HCT116 (cell line): ENCODE measurements at regions not wholly inside any gene's neighbourhood (a gene's known extent, or its start where the extent isn't known, plus 50 kb on each side); places are given as distances from the start of the nearest gene placed in this dataset.

Experiments used
- ATAC-seq: fragments of 200-7000 bp; cut with Tn5 transposase; 2 replicates; pipeline ENCODE4 v1.9.1; 2020; ENCODE audit warnings: mild to moderate bottlenecking, moderate library complexity
- BruUV-seq: library from RNA; stranded (reverse); fragments of 400-500 nt; replicated peaks from 2 replicates; lab custom pipeline; 2021; lab: Mats Ljungman, UMichigan
- CTCF ChIA-PET: fragments of 300-600 bp; sonication (Branson Sonifier 250); formaldehyde crosslinking; loops from one replicate; lab custom pipeline; 2021; ENCODE audit warnings: antibody characterized with exemption; lab: Charles Lee
- POLR2A ChIA-PET: fragments of 300-600, 350-600 bp; sonication (Branson Sonifier 250); formaldehyde crosslinking; loops from one replicate; lab custom pipeline; 2021; ENCODE audit warnings: antibody characterized with exemption; lab: Charles Lee
- RAD21 ChIA-PET, 2 experiments: fragments of 300-600 bp; sonication (Branson Sonifier 250); formaldehyde crosslinking; loops; one replicate each; lab custom pipeline; 2023; ENCODE audit warnings: low total read pairs in 2 of 2; ENCODE audit not compliant: uncharacterized antibody in 2 of 2, unreplicated experiment in 2 of 2, low non-redundant PET in 1 of 2; lab: Charles Lee
- DNase-seq: peaks from one replicate; pipeline ENCODE4 v3.0.0-alpha.2; 2010; ENCODE audit warnings: low read depth, low spot score
- H2AFZ ChIP-seq: fragments of 200-600 bp; shearing (Covaris generic), sonication (generic); 2 replicates; pipeline ENCODE4 v1.6.1; 2017; ENCODE audit warnings: low read depth, mixed run types, mixed read lengths, antibody characterized with exemption, low read length; ENCODE audit not compliant: poor library complexity, severe bottlenecking
- H3K27ac ChIP-seq: 2 replicates; pipeline ENCODE4 v1.5.1; 2012; ENCODE audit warnings: low read depth, low read length
- H3K27me3 ChIP-seq: fragments of 200-600 bp; sonication (generic); 2 replicates; pipeline ENCODE4 v1.6.1; 2016; ENCODE audit warnings: mixed run types, low read length, mixed read lengths; ENCODE audit not compliant: insufficient read depth
- H3K36me3 ChIP-seq, 2 experiments: fragments of 200-500 bp in 1 of 2; fragments of 200-600 bp in 1 of 2; sonication (Bioruptor generic) in 1 of 2; sonication (generic) in 1 of 2; 2 replicates each; pipeline versions ENCODE4 v1.5.1 to v1.6.1; 2014 to 2016; ENCODE audit warnings: low read length in 2 of 2, inconsistent platforms in 1 of 2, mixed read lengths in 1 of 2, mixed run types in 1 of 2; ENCODE audit not compliant: insufficient read depth in 2 of 2, control insufficient read depth in 1 of 2
- H3K4me1 ChIP-seq, 2 experiments: fragments of 200-600 bp in 1 of 2; sonication (generic) in 1 of 2; 2 replicates each; pipeline versions ENCODE4 v1.5.1 to v1.6.1; 2012 to 2017; ENCODE audit warnings: low read length in 2 of 2, inconsistent platforms in 1 of 2, mild to moderate bottlenecking in 1 of 2, mixed read lengths in 1 of 2, mixed run types in 1 of 2, moderate library complexity in 1 of 2; ENCODE audit not compliant: insufficient read depth in 2 of 2, control insufficient read depth in 1 of 2
- H3K4me2 ChIP-seq: fragments of 200-600 bp; sonication (generic); 2 replicates; pipeline ENCODE4 v1.6.1; 2017; ENCODE audit warnings: mixed run types, low read length, mixed read lengths
- H3K4me3 ChIP-seq, 2 experiments: fragments of 200-600 bp in 1 of 2; sonication (generic) in 1 of 2; replicated peaks in 1 of 2; 2 replicates each; pipeline ENCODE4 v1.5.1; 2011 to 2016; ENCODE audit warnings: low read length in 2 of 2, control low read depth in 1 of 2, low read depth in 1 of 2, mild to moderate bottlenecking in 1 of 2, mixed read lengths in 1 of 2, mixed run types in 1 of 2
- H3K79me2 ChIP-seq: fragments of 200-600 bp; sonication (generic); 2 replicates; pipeline ENCODE4 v1.6.1; 2017; ENCODE audit warnings: mild to moderate bottlenecking, mixed run types, low read length, moderate library complexity, mixed read lengths; ENCODE audit not compliant: insufficient read depth
- H3K9ac ChIP-seq: fragments of 200-600 bp; sonication (generic); 2 replicates; pipeline ENCODE4 v1.6.1; 2016; ENCODE audit warnings: low read length, mixed read lengths
- H3K9me2 ChIP-seq: fragments of 200-600 bp; sonication (generic), shearing (Covaris generic); 2 replicates; pipeline ENCODE4 v1.6.1; 2017; ENCODE audit warnings: mixed run types, mild to moderate bottlenecking, moderate library complexity; ENCODE audit not compliant: insufficient read depth
- H3K9me3 ChIP-seq, 2 experiments: fragments of 200-500 bp in 1 of 2; fragments of 200-600 bp in 1 of 2; sonication (Bioruptor generic) in 1 of 2; sonication (generic) in 1 of 2; 2 replicates each; pipeline ENCODE4 v1.6.1; 2014 to 2017; ENCODE audit warnings: low read length in 2 of 2, mixed read lengths in 2 of 2, inconsistent platforms in 1 of 2, low read depth in 1 of 2, mild to moderate bottlenecking in 1 of 2, mixed run types in 1 of 2, moderate library complexity in 1 of 2; ENCODE audit not compliant: control insufficient read depth in 1 of 2, insufficient read depth in 1 of 2
- H4K20me1 ChIP-seq: fragments of 200-600 bp; sonication (generic), shearing (Covaris generic); 2 replicates; pipeline ENCODE4 v1.6.1; 2017; ENCODE audit warnings: mixed run types, mild to moderate bottlenecking, moderate library complexity; ENCODE audit not compliant: insufficient read depth
- CEBPB ChIP-seq: IDR thresholded peaks from 2 replicates; pipeline ENCODE4 v1.6.1; 2012; ENCODE audit warnings: low read depth
- JUND ChIP-seq: IDR thresholded peaks from 2 replicates; pipeline ENCODE4 v1.6.1; 2012
- POLR2AphosphoS5 ChIP-seq: IDR thresholded peaks from 2 replicates; pipeline ENCODE4 v1.6.1; 2011; ENCODE audit warnings: mild to moderate bottlenecking, low read depth, low read length, moderate library complexity
- RAD21 ChIP-seq: IDR thresholded peaks from 2 replicates; pipeline ENCODE4 v1.6.1; 2012; ENCODE audit warnings: low read depth, mild to moderate bottlenecking
- SRF ChIP-seq: IDR thresholded peaks from 2 replicates; pipeline ENCODE4 v1.6.1; 2012; ENCODE audit warnings: low read depth
- YY1 ChIP-seq: IDR thresholded peaks from 2 replicates; pipeline ENCODE4 v1.6.1; 2011; ENCODE audit warnings: low read length, low read depth, moderate library complexity, mild to moderate bottlenecking; ENCODE audit not compliant: insufficient replicate concordance; ENCODE audit errors: extremely low read depth
- ZNF274 ChIP-seq: fragments of 200-500 bp; sonication (Bioruptor generic); IDR thresholded peaks from 2 replicates; pipeline ENCODE4 v1.6.1; 2014; ENCODE audit warnings: mild to moderate bottlenecking, low read depth, low read length, inconsistent platforms
- intact Hi-C: fragments of 100-400 bp; cut with micrococcal nuclease; formaldehyde crosslinking; loops from 2 replicates; pipeline ENCODE4 v1.10.0; 2022
- TF ChIP-seq, protein P1 (sequence below): IDR thresholded peaks from 2 replicates; pipeline ENCODE4 v1.6.1; 2012

- Histone ChIP-seq H3K4me2 (no peak overlapping the region), H3K27me3 (peaks cover 5% of the 10 kb centered on the region; the same call in 1 of the 2 replicates), H3K79me2 (no peaks in the 10 kb centered on the region), H3K4me3 (no peak overlapping the region), H3K9ac (no peak overlapping the region), H3K9me3 (no peaks in the 10 kb centered on the region), H3K9me2 (no peaks in the 10 kb centered on the region), H2AFZ (no peak overlapping the region), H3K36me3 (no peaks in the 10 kb centered on the region), H4K20me1 (no peaks in the 10 kb centered on the region), H3K4me1 (peaks cover 3 to 5% of the 10 kb centered on the region in 2 experiments; a peak in 2 of 4 replicates), H3K27ac (no peak overlapping the region)
- intact Hi-C loops, result loop anchor here (5.0 to 10.0 kb wide), 2 partner anchors 1166 to 1798 kb away; no protein-coding TSS in a partner anchor
- ATAC-seq (no peak), DNase-seq (no peak)
- BruUV-seq, result no TSS peak
- RAD21 ChIA-PET, result interaction anchor here in 1 of 2 experiments (0.7 kb wide), 1 partner anchor 280 kb away, joined by 3 read pairs; no protein-coding TSS in a partner anchor
- POLR2A ChIA-PET, result no interaction called here
- CTCF ChIA-PET, result interaction anchor here (3.3 kb wide), 1 partner anchor 281 kb away, joined by 30 read pairs; no protein-coding TSS in a partner anchor
- no peak for TF ChIP-seq SRF
- TF ChIP-seq ZNF274, result no peak
- TF ChIP-seq POLR2AphosphoS5, result no peak
- TF ChIP-seq, protein P1, sequence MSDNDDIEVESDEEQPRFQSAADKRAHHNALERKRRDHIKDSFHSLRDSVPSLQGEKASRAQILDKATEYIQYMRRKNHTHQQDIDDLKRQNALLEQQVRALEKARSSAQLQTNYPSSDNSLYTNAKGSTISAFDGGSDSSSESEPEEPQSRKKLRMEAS, result no peak
- TF ChIP-seq RAD21, result no peak
- no peak for TF ChIP-seq YY1
- no peak for TF ChIP-seq JUND
- TF ChIP-seq CEBPB, result no peak
Observed at GRCh38 chr3:59576606-59577005, 526.8 kb upstream of the CFAP20DC start.
